CD8-positive, alpha-beta memory T cell (primary cell): ENCODE measurements at regions not wholly inside any gene's neighbourhood (a gene's known extent, or its start where the extent isn't known, plus 50 kb on each side); places are given as distances from the start of the nearest gene placed in this dataset.
"Not testable (repeated sequence)": the region's sequence is repeated elsewhere in the genome, so short reads cannot be mapped to it uniquely, and the experiment has no call there.

ENCODE experiments used
- CTCF ChIA-PET: fragments of 350-600 bp; sonication (Branson Sonifier 250); formaldehyde crosslinking; loops from one replicate; lab custom pipeline; 2021; ENCODE audit warnings: antibody characterized with exemption; lab: Charles Lee
- POLR2A ChIA-PET: fragments of 350-600 bp; sonication (Branson Sonifier 250); formaldehyde crosslinking; loops from one replicate; lab custom pipeline; 2021; ENCODE audit warnings: antibody characterized with exemption; lab: Charles Lee
- DNase-seq, 5 donors: peaks; one replicate each; pipeline versions ENCODE4 v3.0.0 to v3.0.0-alpha.2; 2020 to 2022; ENCODE audit warnings: mixed read lengths in 1 of 5
- H3K27ac ChIP-seq: one replicate; pipeline ENCODE4 v1.7.0; 2013; ENCODE audit warnings: low read depth, mild to moderate bottlenecking, low read length, moderate library complexity
- H3K27me3 ChIP-seq: 2 replicates; pipeline ENCODE4 v1.7.0; 2013; ENCODE audit warnings: low read length, mild to moderate bottlenecking; ENCODE audit not compliant: insufficient read depth, poor library complexity, severe bottlenecking
- H3K36me3 ChIP-seq: 2 replicates; pipeline ENCODE4 v1.7.0; 2013; ENCODE audit warnings: mild to moderate bottlenecking, low read length, moderate library complexity; ENCODE audit not compliant: insufficient read depth
- H3K4me1 ChIP-seq: 2 replicates; pipeline ENCODE4 v1.7.0; 2013; ENCODE audit warnings: mild to moderate bottlenecking, low read length, moderate library complexity; ENCODE audit not compliant: insufficient read depth
- H3K4me3 ChIP-seq: 2 replicates; pipeline ENCODE4 v1.7.0; 2013; ENCODE audit warnings: mild to moderate bottlenecking, low read length
- H3K9me3 ChIP-seq: 2 replicates; pipeline ENCODE4 v1.7.0; 2013; ENCODE audit warnings: mild to moderate bottlenecking, low read length
- H3K27ac Mint-ChIP-seq, 8 donors: one replicate each; pipeline ENCODE4 v1.8.0; 2020 to 2021; ENCODE audit warnings: mixed read lengths in 8 of 8, mild to moderate bottlenecking in 6 of 8, inconsistent platforms in 3 of 8, moderate library complexity in 3 of 8
- H3K27me3 Mint-ChIP-seq, 2 donors: one replicate each; pipeline ENCODE4 v1.8.0; 2020 to 2021; ENCODE audit warnings: mixed read lengths in 2 of 2, mild to moderate bottlenecking in 1 of 2, moderate library complexity in 1 of 2
- H3K36me3 Mint-ChIP-seq, 3 donors: one replicate each; pipeline ENCODE4 v1.8.0; 2020 to 2021; ENCODE audit warnings: mixed read lengths in 3 of 3, inconsistent platforms in 1 of 3, mild to moderate bottlenecking in 1 of 3
- H3K4me1 Mint-ChIP-seq, 3 donors: one replicate each; pipeline ENCODE4 v1.8.0; 2020 to 2021; ENCODE audit warnings: mixed read lengths in 3 of 3, inconsistent platforms in 1 of 3, mild to moderate bottlenecking in 1 of 3
- H3K4me3 Mint-ChIP-seq, 7 donors: one replicate each; pipeline ENCODE4 v1.8.0; 2020 to 2021; ENCODE audit warnings: mixed read lengths in 7 of 7, mild to moderate bottlenecking in 6 of 7, moderate library complexity in 4 of 7, inconsistent platforms in 2 of 7
- H3K9me3 Mint-ChIP-seq, 5 donors: one replicate each; pipeline ENCODE4 v1.8.0; 2020 to 2022; ENCODE audit warnings: mixed read lengths in 5 of 5, mild to moderate bottlenecking in 3 of 5, moderate library complexity in 2 of 5, inconsistent platforms in 1 of 5

DNA sequence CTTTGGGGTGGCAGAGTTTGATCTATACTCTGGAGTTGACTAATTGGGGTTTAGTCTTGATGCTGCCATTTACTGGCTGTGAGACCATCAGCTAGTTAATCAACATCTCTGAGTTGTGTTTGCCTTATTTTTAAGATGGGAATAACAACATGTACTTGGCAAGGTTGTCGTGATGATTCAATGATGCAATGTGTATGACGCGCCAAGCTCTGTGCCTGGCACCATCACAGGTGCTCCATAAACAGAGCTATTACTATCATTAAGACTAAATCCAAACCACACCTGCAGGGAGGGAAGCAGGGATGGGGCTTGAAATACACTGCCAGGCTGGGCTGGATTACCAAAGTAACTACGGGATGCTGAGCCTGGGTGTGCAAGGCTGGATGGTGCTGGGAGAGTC lies 60.1 kb upstream of the E2F3 start:
- H3K4me1 ChIP-seq, result peaks cover 2% of the 10 kb centered on the region
- DNase-seq, result no peak
- no peak overlapping the region for H3K27ac ChIP-seq
- Mint-ChIP-seq H3K27me3 (peaks cover 0 to 2% of the 10 kb centered on the region in 2 donors), H3K4me3 (no peak overlapping the region), H3K4me1 (peaks cover 22 to 34% (median 23%) of the 10 kb centered on the region in 3 donors), H3K36me3 (peaks cover 0 to 12% (median 3%) of the 10 kb centered on the region in 3 donors), H3K9me3 (no peaks in the 10 kb centered on the region), H3K27ac (no peak overlapping the region)
- H3K27me3 ChIP-seq, result no peaks in the 10 kb centered on the region
- no peak overlapping the region for H3K4me3 ChIP-seq
- no peaks in the 10 kb centered on the region for H3K36me3 ChIP-seq
- no peaks in the 10 kb centered on the region for H3K9me3 ChIP-seq
- ChIA-PET POLR2A (no interaction called here), CTCF (interaction anchor here (1.2 kb wide), 1 partner anchor 22 kb away, joined by 3 read pairs; no protein-coding TSS in a partner anchor)

DNA sequence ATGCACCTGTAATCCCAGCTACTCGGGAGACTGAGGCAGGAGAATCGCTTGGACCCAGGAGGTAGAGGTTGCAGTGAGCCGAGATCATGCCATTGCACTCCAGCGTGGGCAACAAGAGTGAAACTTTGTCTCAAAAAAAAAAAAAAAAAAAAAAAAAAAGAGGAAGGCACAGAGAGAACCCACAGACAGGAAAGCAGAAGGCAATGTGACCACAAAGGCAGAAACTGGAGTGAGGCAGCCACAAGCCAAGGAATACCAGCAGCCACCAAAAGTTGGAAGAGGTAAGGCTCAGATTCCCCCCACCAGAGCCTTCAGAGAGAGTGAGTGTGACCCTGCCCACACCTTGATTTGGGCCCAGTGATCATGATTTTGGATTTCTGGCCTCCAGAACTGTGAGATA lies 54.7 kb upstream of the E2F3 start:
- DNase-seq, result not testable (repeated sequence)
- peaks cover 25 to 47% (median 25%) of the 10 kb centered on the region in 3 donors for H3K4me1 Mint-ChIP-seq

DNA sequence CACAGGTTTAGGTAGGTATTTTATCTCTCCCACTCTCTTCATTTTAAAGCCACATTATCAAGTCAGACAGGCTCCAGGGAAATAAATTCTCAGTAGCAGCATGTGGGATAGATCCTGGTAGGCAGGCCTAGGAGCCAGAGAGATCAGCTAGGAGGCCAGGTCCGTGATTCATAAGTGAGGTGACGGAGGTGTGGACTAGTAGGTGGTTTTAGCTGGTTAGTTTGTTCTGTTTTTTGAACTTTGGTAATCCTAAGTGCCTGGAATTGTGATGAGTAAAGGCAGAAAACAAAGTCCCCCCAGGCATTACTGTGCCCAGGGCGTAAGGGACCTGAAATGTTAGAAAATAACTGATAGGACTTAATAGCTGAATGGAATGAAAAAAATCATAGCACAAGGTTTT lies 53.6 kb upstream of the E2F3 start:
- Mint-ChIP-seq H3K9me3 (peaks cover 0 to 11% (median 4%) of the 10 kb centered on the region in 5 donors), H3K4me1 (peaks cover 20 to 46% (median 25%) of the 10 kb centered on the region in 3 donors), H3K4me3 (no peak overlapping the region), H3K27me3 (peaks cover 0 to 2% of the 10 kb centered on the region in 2 donors), H3K27ac (no peak overlapping the region), H3K36me3 (peaks cover 0 to 14% (median 2%) of the 10 kb centered on the region in 3 donors)
- no peaks in the 10 kb centered on the region for H3K4me1 ChIP-seq
- H3K27ac ChIP-seq, result no peak overlapping the region
- H3K4me3 ChIP-seq, result no peak overlapping the region
- no peaks in the 10 kb centered on the region for H3K36me3 ChIP-seq
- ChIA-PET POLR2A (no interaction called here), CTCF (interaction anchor here (1.4 kb wide), 1 partner anchor 11 kb away, joined by 3 read pairs; no protein-coding TSS in a partner anchor)
- no peaks in the 10 kb centered on the region for H3K9me3 ChIP-seq
- H3K27me3 ChIP-seq, result no peaks in the 10 kb centered on the region
- no peak for DNase-seq

More for the DNA sequence above, 54.7 kb upstream of the E2F3 start:
- H3K9me3 ChIP-seq, H3K36me3 ChIP-seq, H3K27ac ChIP-seq, H3K27me3 Mint-ChIP-seq, H3K27ac Mint-ChIP-seq, POLR2A ChIA-PET, CTCF ChIA-PET, H3K4me3 ChIP-seq, H3K4me1 ChIP-seq, H3K36me3 Mint-ChIP-seq, H3K9me3 Mint-ChIP-seq, H3K4me3 Mint-ChIP-seq, H3K27me3 ChIP-seq: not testable (repeated sequence)

DNA sequence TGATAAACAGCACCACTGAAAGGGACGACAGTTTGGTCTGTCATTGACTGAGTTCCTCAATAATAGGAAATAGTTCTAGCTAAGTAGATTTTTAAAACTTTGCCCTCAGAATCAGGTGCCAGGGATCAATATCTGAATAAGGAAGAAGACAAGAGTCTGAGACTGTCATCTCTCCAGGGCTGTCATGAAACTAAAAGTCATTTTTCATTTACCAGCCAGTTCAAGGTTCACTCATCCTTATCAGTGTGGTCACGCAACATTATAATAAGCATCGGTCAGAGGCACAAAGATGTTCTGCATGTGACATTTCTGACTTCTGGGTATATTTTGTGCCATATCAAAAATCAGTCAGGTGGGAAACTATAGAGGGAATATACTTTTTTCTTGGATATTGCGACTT lies 52.5 kb upstream of the E2F3 start:
- peaks cover 0 to 4% of the 10 kb centered on the region in 2 donors for H3K27me3 Mint-ChIP-seq
- no peak overlapping the region for H3K4me3 Mint-ChIP-seq
- peaks cover 20 to 45% (median 28%) of the 10 kb centered on the region in 3 donors for H3K4me1 Mint-ChIP-seq
- H3K36me3 Mint-ChIP-seq, result peaks cover 3 to 23% (median 4%) of the 10 kb centered on the region in 3 donors
- Histone ChIP-seq H3K4me3 (no peak overlapping the region), H3K4me1 (no peaks in the 10 kb centered on the region), H3K27me3 (no peaks in the 10 kb centered on the region), H3K9me3 (no peaks in the 10 kb centered on the region), H3K27ac (no peak overlapping the region), H3K36me3 (no peaks in the 10 kb centered on the region)
- CTCF ChIA-PET, result no interaction called here
- POLR2A ChIA-PET, result no interaction called here
- H3K9me3 Mint-ChIP-seq, result peaks cover 0 to 18% (median 5%) of the 10 kb centered on the region in 5 donors
- H3K27ac Mint-ChIP-seq, result no peak overlapping the region
- no peak for DNase-seq

DNA sequence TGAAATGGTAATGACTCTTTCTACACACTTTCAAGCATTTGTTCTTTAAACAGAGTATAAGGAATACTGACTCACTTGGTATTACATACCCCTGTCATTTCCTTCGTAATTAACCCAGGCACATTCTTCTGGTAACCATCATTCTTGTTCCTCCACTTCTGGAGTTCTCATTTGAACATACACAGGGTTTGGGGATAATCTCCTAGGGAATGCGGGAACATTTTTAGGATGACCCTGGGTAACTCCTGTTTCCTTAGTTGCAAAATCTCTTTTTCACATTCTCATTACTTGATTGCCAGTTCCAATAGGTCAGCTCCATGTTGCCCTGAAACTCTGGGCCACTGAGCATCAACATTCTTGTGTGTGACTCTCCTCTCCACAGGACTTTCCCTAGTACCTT lies 51.5 kb upstream of the E2F3 start:
- Histone ChIP-seq H3K27ac (no peak overlapping the region), H3K36me3 (no peaks in the 10 kb centered on the region), H3K9me3 (no peaks in the 10 kb centered on the region), H3K4me3 (no peak overlapping the region), H3K27me3 (no peaks in the 10 kb centered on the region), H3K4me1 (no peaks in the 10 kb centered on the region)
- Mint-ChIP-seq H3K36me3 (peaks cover 3 to 28% (median 4%) of the 10 kb centered on the region in 3 donors), H3K27ac (no peak overlapping the region), H3K4me1 (peaks cover 15 to 39% (median 28%) of the 10 kb centered on the region in 3 donors), H3K4me3 (no peak overlapping the region), H3K27me3 (peaks cover 0 to 4% of the 10 kb centered on the region in 2 donors), H3K9me3 (peaks cover 0 to 18% (median 5%) of the 10 kb centered on the region in 5 donors)
- CTCF ChIA-PET, result interaction anchor here (1.2 kb wide), 1 partner anchor 16 kb away, joined by 3 read pairs; no protein-coding TSS in a partner anchor
- DNase-seq, result no peak
- POLR2A ChIA-PET, result no interaction called here

DNA sequence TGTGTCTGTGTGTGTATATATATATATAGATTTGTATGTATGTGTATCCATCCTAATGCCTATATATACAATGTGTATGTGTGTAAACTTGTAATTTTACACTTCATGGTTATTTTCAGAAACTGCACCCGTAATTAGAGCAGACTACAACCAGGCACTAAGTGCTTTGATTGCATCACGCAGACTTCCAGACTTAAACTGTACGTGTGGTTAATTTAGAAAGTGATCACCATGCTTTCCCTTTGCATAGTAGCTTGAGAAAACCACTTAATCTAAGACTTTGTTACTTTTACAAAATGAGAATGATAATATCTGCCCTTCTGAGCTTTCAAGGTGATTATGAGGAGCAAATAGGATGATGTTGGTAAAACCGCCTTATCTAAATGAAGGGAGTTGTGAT lies 50.1 kb upstream of the E2F3 start:
- ChIA-PET POLR2A (no interaction called here), CTCF (interaction anchor here (0.6 kb wide), 1 partner anchor 16 kb away, joined by 3 read pairs; no protein-coding TSS in a partner anchor)
- peaks cover 2 to 28% (median 3%) of the 10 kb centered on the region in 3 donors for H3K36me3 Mint-ChIP-seq
- H3K9me3 ChIP-seq, result no peaks in the 10 kb centered on the region
- H3K27me3 ChIP-seq, result no peaks in the 10 kb centered on the region
- no peak overlapping the region for H3K27ac ChIP-seq
- H3K9me3 Mint-ChIP-seq, result peaks cover 0 to 18% (median 5%) of the 10 kb centered on the region in 5 donors
- H3K4me1 Mint-ChIP-seq, result peaks cover 15 to 34% (median 28%) of the 10 kb centered on the region in 3 donors
- no peaks in the 10 kb centered on the region for H3K36me3 ChIP-seq
- H3K4me3 Mint-ChIP-seq, result no peak overlapping the region
- peaks cover 0 to 3% of the 10 kb centered on the region in 2 donors for H3K27me3 Mint-ChIP-seq
- DNase-seq, result no peak
- H3K4me1 ChIP-seq, result no peaks in the 10 kb centered on the region
- peak overlapping the region in 1 of 8 donors; percentile 15 for H3K27ac Mint-ChIP-seq
- no peak overlapping the region for H3K4me3 ChIP-seq
